ENCODE measurements at regions not wholly inside any gene's neighbourhood (a gene's known extent, or its start where the extent isn't known, plus 50 kb on each side); places are given as distances from the start of the nearest gene placed in this dataset.
"Not testable (repeated sequence)": the region's sequence is repeated elsewhere in the genome, so short reads cannot be mapped to it uniquely, and the experiment has no call there.

DNA sequence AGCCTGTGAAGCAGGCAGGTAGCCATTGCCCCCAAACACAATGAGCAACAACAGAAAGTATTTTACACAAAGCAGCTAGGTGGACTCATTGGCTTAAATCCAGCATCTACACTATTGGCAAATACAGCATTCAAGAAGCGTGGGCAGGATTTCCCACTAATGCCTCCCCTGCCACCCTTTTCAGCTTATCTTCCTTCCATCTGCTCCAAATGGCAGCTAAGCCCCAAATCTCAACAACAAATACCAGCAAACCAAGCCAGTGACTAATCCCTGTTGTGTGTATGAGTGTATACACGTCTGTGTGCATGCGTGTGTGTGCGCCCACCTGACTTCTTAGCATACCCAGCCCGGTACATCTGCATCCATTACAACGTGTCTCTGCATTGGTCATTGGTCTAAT is 151.2 kb upstream of the WWC1 start:
- no TSS peak for BruUV-seq (replicated peaks)
- Histone ChIP-seq H4K20me1 (ENCODE audit: insufficient read depth, low read length) (no peaks in the 10 kb centered on the region), H3K9me3 (ENCODE audit: low read length) (no peaks in the 10 kb centered on the region), H3K27ac (ENCODE audit: low read depth, low read length, poor library complexity, severe bottlenecking) (no peak overlapping the region), H3K79me2 (ENCODE audit: insufficient read depth, low read depth, low read length) (no peaks in the 10 kb centered on the region), H3K9me2 (ENCODE audit: insufficient read depth, low read length) (no peaks in the 10 kb centered on the region), H2AFZ (ENCODE audit: low read length) (no peak overlapping the region), H3K4me1 (ENCODE audit: insufficient read depth, low read length, poor library complexity, severe bottlenecking) (no peaks in the 10 kb centered on the region), H3K4me2 (ENCODE audit: low read length) (no peak overlapping the region), H3K36me3 (ENCODE audit: insufficient read depth, low read length) (no peaks in the 10 kb centered on the region), H3K4me3 (ENCODE audit: low read depth, low read length, poor library complexity, severe bottlenecking) (no peak overlapping the region)
- ChIA-PET CTCF (ENCODE audit: unreplicated experiment) (no interaction called here), POLR2A (interaction anchor here (0.7 kb wide), 1 partner anchor 272 kb away, joined by 3 read pairs; no protein-coding TSS in a partner anchor)
- DNase-seq (ENCODE audit: low spot score): no peak
- intact Hi-C loops (cut with micrococcal nuclease; ENCODE audit: unreplicated experiment): no loop called here
- TF ChIP-seq, protein P1, sequence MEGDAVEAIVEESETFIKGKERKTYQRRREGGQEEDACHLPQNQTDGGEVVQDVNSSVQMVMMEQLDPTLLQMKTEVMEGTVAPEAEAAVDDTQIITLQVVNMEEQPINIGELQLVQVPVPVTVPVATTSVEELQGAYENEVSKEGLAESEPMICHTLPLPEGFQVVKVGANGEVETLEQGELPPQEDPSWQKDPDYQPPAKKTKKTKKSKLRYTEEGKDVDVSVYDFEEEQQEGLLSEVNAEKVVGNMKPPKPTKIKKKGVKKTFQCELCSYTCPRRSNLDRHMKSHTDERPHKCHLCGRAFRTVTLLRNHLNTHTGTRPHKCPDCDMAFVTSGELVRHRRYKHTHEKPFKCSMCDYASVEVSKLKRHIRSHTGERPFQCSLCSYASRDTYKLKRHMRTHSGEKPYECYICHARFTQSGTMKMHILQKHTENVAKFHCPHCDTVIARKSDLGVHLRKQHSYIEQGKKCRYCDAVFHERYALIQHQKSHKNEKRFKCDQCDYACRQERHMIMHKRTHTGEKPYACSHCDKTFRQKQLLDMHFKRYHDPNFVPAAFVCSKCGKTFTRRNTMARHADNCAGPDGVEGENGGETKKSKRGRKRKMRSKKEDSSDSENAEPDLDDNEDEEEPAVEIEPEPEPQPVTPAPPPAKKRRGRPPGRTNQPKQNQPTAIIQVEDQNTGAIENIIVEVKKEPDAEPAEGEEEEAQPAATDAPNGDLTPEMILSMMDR (conservative IDR thresholded peaks at IDR 0.05; ENCODE audit: low read length): no peak
- TF ChIP-seq EZH2phosphoT487 (IDR thresholded peaks at IDR 0.05; ENCODE audit: borderline replicate concordance, low read depth, low read length): no peak

GRCh38 chr5:168142402-168142801 is 149.0 kb upstream of the WWC1 start:
- BruUV-seq (replicated peaks): no TSS peak

GRCh38 chr5:168143521-168143920 is 147.9 kb upstream of the WWC1 start:
- H3K4me2 ChIP-seq (ENCODE audit: low read length); DNase-seq (ENCODE audit: low spot score); H3K27ac ChIP-seq (ENCODE audit: low read depth, low read length, poor library complexity, severe bottlenecking); CTCF ChIA-PET (ENCODE audit: unreplicated experiment); H3K4me1 ChIP-seq (ENCODE audit: insufficient read depth, low read length, poor library complexity, severe bottlenecking); BruUV-seq (replicated peaks); intact Hi-C loops (cut with micrococcal nuclease; ENCODE audit: unreplicated experiment); H3K9me3 ChIP-seq (ENCODE audit: low read length); H3K36me3 ChIP-seq (ENCODE audit: insufficient read depth, low read length); H4K20me1 ChIP-seq (ENCODE audit: insufficient read depth, low read length); POLR2A ChIA-PET; H3K9me2 ChIP-seq (ENCODE audit: insufficient read depth, low read length); H3K4me3 ChIP-seq (ENCODE audit: low read depth, low read length, poor library complexity, severe bottlenecking); H2AFZ ChIP-seq (ENCODE audit: low read length); H3K79me2 ChIP-seq (ENCODE audit: insufficient read depth, low read depth, low read length): not testable (repeated sequence)

More at GRCh38 chr5:168142402-168142801, 149.0 kb upstream of the WWC1 start:
- Histone ChIP-seq H3K9me3 (ENCODE audit: low read length) (no peaks in the 10 kb centered on the region), H4K20me1 (ENCODE audit: insufficient read depth, low read length) (no peaks in the 10 kb centered on the region), H3K9me2 (ENCODE audit: insufficient read depth, low read length) (no peaks in the 10 kb centered on the region), H3K4me1 (ENCODE audit: insufficient read depth, low read length, poor library complexity, severe bottlenecking) (no peaks in the 10 kb centered on the region), H3K4me2 (ENCODE audit: low read length) (no peak overlapping the region), H3K36me3 (ENCODE audit: insufficient read depth, low read length) (no peaks in the 10 kb centered on the region), H3K79me2 (ENCODE audit: insufficient read depth, low read depth, low read length) (no peaks in the 10 kb centered on the region), H3K27ac (ENCODE audit: low read depth, low read length, poor library complexity, severe bottlenecking) (no peak overlapping the region), H3K4me3 (ENCODE audit: low read depth, low read length, poor library complexity, severe bottlenecking) (no peak overlapping the region), H2AFZ (ENCODE audit: low read length) (no peak overlapping the region)
- no peak for DNase-seq (ENCODE audit: low spot score)
- intact Hi-C loops (cut with micrococcal nuclease; ENCODE audit: unreplicated experiment): no loop called here
- POLR2A ChIA-PET: no interaction called here
- no peak for TF ChIP-seq EZH2phosphoT487 (IDR thresholded peaks at IDR 0.05; ENCODE audit: borderline replicate concordance, low read depth, low read length)
- TF ChIP-seq, protein P1 (conservative IDR thresholded peaks at IDR 0.05; ENCODE audit: low read length): no peak
- CTCF ChIA-PET (ENCODE audit: unreplicated experiment): no interaction called here
